Suprapubic skin (tissue), 4 donors: ENCODE measurements at regions not wholly inside any gene's neighbourhood (a gene's known extent, or its start where the extent isn't known, plus 50 kb on each side); places are given as distances from the start of the nearest gene placed in this dataset.

ENCODE experiments used
- POLR2A ChIP-seq, 2 donors: fragments of 450-650 bp; IDR thresholded peaks; one replicate each; pipeline ENCODE4 v1.6.1; 2017; ENCODE audit warnings: antibody characterized with exemption in 2 of 2, mild to moderate bottlenecking in 2 of 2, moderate library complexity in 2 of 2
- POLR2AphosphoS5 ChIP-seq, 3 donors: sonication (generic); formaldehyde crosslinking; IDR thresholded peaks; one replicate each; pipeline ENCODE4 v1.6.1; 2017; ENCODE audit warnings: antibody characterized with exemption in 3 of 3
- TF ChIP-seq, protein P1 (sequence below), 2 donors: fragments of 200-600 bp in 1 of 2; fragments of 450-650 bp in 1 of 2; sonication (generic) in 1 of 2; IDR thresholded peaks; one replicate each; pipeline ENCODE4 v1.5.1; 2016 to 2019; ENCODE audit warnings: antibody characterized with exemption in 2 of 2, mild to moderate bottlenecking in 1 of 2, moderate library complexity in 1 of 2

DNA sequence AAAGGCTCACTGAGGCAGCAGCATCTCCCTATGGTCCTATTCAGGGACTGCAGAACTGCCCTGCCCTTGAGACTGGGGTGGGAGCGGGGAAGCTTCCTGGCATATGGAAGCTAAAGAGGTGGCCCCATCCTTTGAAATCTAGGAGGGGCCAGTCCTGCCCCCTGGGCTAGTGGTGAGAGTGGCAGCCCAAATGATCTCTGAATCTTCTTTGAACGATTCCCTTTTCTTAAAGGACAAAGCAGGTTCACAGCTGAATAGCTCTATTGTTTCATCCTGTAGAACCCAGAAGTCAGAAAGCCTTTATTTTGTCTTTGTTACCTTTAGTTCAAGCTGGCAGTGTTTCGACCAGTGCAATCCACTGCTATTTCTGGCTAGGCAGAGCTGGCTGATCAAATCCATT lies 741.9 kb downstream of the IRX1 start:
- TF ChIP-seq, protein P1, sequence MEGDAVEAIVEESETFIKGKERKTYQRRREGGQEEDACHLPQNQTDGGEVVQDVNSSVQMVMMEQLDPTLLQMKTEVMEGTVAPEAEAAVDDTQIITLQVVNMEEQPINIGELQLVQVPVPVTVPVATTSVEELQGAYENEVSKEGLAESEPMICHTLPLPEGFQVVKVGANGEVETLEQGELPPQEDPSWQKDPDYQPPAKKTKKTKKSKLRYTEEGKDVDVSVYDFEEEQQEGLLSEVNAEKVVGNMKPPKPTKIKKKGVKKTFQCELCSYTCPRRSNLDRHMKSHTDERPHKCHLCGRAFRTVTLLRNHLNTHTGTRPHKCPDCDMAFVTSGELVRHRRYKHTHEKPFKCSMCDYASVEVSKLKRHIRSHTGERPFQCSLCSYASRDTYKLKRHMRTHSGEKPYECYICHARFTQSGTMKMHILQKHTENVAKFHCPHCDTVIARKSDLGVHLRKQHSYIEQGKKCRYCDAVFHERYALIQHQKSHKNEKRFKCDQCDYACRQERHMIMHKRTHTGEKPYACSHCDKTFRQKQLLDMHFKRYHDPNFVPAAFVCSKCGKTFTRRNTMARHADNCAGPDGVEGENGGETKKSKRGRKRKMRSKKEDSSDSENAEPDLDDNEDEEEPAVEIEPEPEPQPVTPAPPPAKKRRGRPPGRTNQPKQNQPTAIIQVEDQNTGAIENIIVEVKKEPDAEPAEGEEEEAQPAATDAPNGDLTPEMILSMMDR (IDR thresholded peaks at IDR 0.05) = no peak
- no peak for TF ChIP-seq POLR2A (IDR thresholded peaks at IDR 0.05)
- TF ChIP-seq POLR2AphosphoS5 (IDR thresholded peaks at IDR 0.05) = no peak
